ENCODE measurements at regions not wholly inside any gene's neighbourhood (a gene's known extent, or its start where the extent isn't known, plus 50 kb on each side); places are given as distances from the start of the nearest gene placed in this dataset.

DNA sequence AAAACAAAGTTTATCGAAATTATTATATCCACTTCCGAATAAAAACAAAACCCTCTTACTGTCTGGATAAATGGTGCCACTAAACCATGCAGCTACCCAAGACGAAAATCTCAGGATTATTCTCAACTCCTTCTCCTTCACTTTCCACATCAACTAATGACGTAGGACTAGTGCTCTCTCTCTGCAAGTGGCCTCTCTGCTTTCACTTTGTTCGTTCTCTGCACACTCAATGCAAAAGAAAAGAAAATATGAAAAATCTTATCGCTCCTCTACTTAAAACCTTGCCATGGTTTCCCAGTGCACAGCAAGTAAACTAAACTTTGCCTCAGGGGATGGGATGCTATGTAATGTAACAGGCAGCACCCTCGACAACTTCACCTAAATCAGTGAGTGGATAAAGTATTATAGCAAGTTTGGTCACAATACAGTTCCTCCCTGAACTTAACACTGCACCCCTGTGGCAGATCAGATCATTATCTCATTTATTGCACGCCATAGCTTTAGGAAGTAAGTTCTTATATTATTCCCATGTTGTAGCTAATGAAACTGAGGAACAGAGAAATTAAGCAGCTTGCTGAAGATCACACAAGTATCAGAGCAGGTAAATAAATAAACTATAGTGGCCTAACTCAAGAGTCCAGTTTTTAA lies 262.7 kb upstream of the GADL1 start:
- H3K4me3 ChIP-seq (ENCODE audit: low read length) = no peak overlapping the region
- TF ChIP-seq, protein P1, sequence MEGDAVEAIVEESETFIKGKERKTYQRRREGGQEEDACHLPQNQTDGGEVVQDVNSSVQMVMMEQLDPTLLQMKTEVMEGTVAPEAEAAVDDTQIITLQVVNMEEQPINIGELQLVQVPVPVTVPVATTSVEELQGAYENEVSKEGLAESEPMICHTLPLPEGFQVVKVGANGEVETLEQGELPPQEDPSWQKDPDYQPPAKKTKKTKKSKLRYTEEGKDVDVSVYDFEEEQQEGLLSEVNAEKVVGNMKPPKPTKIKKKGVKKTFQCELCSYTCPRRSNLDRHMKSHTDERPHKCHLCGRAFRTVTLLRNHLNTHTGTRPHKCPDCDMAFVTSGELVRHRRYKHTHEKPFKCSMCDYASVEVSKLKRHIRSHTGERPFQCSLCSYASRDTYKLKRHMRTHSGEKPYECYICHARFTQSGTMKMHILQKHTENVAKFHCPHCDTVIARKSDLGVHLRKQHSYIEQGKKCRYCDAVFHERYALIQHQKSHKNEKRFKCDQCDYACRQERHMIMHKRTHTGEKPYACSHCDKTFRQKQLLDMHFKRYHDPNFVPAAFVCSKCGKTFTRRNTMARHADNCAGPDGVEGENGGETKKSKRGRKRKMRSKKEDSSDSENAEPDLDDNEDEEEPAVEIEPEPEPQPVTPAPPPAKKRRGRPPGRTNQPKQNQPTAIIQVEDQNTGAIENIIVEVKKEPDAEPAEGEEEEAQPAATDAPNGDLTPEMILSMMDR (IDR thresholded peaks at IDR 0.05; ENCODE audit: insufficient read depth, low read depth, low read length, missing control alignments) = no peak
- DNase-seq (ENCODE audit: low read depth) = no peak

- DNase-seq (ENCODE audit: low read depth) = peak; percentile 48
- TF ChIP-seq, protein P1 (IDR thresholded peaks at IDR 0.05; ENCODE audit: insufficient read depth, low read depth, low read length, missing control alignments) = no peak
- no peak overlapping the region for H3K4me3 ChIP-seq (ENCODE audit: low read length)
Observed at GRCh38 chr3:31157893-31158620, 263.6 kb upstream of the GADL1 start.

- TF ChIP-seq, protein P1 (IDR thresholded peaks at IDR 0.05; ENCODE audit: insufficient read depth, low read depth, low read length, missing control alignments) = no peak
- H3K4me3 ChIP-seq (ENCODE audit: low read length) = no peak overlapping the region
- no peak for DNase-seq (ENCODE audit: low read depth)
Observed at GRCh38 chr3:31159331-31160039, 265.0 kb upstream of the GADL1 start.

- TF ChIP-seq, protein P1 (IDR thresholded peaks at IDR 0.05; ENCODE audit: insufficient read depth, low read depth, low read length, missing control alignments) = no peak
- no peak overlapping the region for H3K4me3 ChIP-seq (ENCODE audit: low read length)
- no peak for DNase-seq (ENCODE audit: low read depth)
Observed at GRCh38 chr3:31161889-31162288, 267.4 kb upstream of the GADL1 start.

DNA sequence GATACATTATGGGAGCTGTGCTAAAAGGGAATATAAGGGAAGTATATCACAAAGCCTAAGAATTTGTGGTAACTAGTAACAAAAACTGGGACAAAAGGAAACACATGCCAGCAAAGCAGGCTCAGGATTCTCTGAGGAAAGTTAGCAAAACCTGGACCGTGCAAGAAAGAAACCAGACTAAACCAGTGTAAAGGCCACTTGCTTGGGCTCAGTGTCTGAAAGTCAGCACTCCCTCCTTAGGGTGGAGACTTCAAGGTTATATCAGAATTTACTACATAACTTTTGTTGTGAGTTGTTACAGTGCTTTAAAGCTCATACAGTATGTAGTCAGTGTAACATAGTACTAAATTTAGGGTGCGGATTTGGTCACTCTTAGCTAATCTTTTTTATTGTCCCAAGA lies 269.9 kb upstream of the GADL1 start:
- no peak for DNase-seq (ENCODE audit: low read depth)
- TF ChIP-seq, protein P1 (IDR thresholded peaks at IDR 0.05; ENCODE audit: insufficient read depth, low read depth, low read length, missing control alignments) = no peak
- H3K4me3 ChIP-seq (ENCODE audit: low read length) = no peak overlapping the region

DNA sequence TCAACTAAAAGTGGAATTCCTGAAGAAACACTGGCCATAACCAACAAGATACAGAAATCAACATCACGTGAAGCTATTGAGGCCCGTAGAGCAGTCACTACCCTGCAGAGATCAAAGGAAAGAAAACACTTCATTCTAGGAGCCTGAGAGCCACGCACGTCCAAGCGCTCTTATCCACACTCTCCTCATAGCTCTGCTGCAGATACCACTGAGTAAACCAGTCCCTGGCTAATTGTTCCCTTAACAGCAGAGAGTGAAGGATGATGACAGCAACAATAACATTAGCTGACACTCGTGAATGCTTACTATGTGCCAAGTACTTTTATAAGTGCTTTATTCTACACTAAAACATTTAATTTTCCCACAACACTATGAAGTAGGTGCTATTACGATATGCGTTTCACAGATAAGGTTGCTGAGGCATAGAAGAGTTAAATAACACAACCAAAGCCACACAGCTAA lies 271.0 kb upstream of the GADL1 start:
- no peak overlapping the region for H3K4me3 ChIP-seq (ENCODE audit: low read length)
- peak; percentile 7 for DNase-seq (ENCODE audit: low read depth)
- TF ChIP-seq, protein P1 (IDR thresholded peaks at IDR 0.05; ENCODE audit: insufficient read depth, low read depth, low read length, missing control alignments) = no peak

Measured in epithelial cell of esophagus (primary cell).